Effector CD8-positive, alpha-beta T cell (primary cell): ENCODE measurements at regions not wholly inside any gene's neighbourhood (a gene's known extent, or its start where the extent isn't known, plus 50 kb on each side); places are given as distances from the start of the nearest gene placed in this dataset.

Source experiments
- DNase-seq: peaks from one replicate; lab custom pipeline; 2025; lab: John Stamatoyannopoulos, UW

DNA sequence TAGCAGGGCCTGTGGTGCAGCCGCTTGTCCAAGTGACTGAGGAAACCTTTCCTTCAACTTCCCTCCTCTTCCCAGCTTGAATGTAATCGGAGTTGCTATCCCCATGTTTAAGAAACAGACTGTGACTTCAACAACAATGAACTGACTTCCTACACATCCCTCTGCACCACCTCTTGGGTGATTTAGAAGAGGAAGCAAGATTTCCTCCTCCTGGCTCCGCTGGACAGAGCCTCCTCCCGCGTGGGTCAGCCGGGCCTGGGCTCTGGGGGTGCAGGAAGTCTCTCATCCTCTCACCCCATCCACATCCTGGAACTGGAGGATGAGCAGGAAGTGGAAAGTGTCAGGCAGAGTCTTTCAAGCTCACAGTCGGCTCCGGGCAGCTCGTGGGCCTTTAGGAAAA is 84.3 kb downstream of the GATA6 start:
- no peak for DNase-seq

GRCh38 chr18:22253156-22253555 is 83.8 kb downstream of the GATA6 start:
- no peak for DNase-seq
